NCI-H1436 treated with DMSO at 0.1 percent for 48 hours (cell line): ENCODE measurements at regions not wholly inside any gene's neighbourhood (a gene's known extent, or its start where the extent isn't known, plus 50 kb on each side); places are given as distances from the start of the nearest gene placed in this dataset.

Experiments
- DNase-seq: peaks from one replicate; lab custom pipeline; 2025; lab: John Stamatoyannopoulos, UW

DNA sequence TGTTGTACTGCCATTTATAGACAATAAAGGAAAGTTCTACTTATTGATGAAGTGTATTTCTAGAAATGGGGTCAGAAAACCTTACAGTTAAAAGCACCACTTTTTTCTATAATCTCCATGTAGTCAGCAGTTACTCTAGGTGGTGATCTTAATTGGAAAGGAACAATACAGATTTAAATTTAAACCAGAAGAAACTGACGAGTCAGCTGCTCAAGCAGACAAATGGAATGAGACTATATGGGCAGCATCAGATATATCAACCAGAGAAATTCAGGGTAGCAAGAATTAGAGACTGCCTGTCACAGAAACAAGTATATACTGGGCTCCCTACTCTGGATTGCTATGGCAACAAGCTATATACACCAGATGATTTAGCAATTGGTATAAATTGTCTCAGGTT lies 99.6 kb upstream of the SCG2 start:
- no peak for DNase-seq

- DNase-seq: no peak
Measured at GRCh38 chr2:223700221-223700620, 98.1 kb upstream of the SCG2 start.

- no peak for DNase-seq
Measured at GRCh38 chr2:223697892-223698645, 95.9 kb upstream of the SCG2 start.

DNA sequence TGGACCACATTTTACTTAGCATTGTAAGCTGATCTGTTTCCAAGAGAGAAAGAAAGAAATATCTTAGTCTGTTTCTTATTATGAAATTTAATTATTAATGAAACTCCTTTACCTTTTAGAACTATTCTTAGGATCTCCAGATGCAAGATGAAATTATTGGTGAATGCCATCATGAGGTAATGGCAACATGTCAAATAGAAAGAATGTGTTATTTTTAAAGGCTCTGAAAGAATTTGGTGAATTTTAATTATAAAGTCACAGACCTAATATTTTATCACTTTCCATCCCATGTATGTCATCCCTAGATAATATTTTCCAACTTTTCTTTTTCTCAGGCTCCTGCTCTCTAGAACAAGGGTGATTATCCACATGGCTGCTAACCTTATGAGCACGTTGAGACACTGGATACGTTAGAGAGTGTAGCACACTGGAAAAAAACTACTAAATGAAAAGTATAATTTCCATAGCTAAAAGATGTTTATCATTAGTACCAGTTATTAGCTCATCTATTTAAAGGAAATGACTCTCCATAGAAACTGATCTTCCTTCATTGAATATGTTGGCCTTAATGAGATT lies 95.2 kb upstream of the SCG2 start:
- DNase-seq: no peak

DNA sequence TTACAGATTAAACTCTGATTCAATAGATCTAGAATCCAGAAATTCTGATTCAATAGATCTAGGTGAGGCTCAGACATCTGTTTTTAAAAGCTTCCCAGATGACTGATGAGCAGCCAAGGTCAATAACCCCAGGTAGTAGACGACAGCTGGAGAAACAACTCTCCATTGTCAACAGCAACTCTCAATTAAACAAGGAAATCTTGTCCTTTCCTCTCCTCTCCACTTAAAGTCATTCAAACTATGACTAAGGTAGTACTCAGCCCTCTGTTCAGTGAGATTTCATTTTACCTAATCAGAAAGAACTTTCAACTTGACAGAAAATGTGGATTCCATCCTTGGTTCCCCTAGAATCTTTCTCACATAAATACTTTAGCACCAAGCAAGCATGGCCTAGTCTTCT lies 94.6 kb upstream of the SCG2 start:
- no peak for DNase-seq

DNA sequence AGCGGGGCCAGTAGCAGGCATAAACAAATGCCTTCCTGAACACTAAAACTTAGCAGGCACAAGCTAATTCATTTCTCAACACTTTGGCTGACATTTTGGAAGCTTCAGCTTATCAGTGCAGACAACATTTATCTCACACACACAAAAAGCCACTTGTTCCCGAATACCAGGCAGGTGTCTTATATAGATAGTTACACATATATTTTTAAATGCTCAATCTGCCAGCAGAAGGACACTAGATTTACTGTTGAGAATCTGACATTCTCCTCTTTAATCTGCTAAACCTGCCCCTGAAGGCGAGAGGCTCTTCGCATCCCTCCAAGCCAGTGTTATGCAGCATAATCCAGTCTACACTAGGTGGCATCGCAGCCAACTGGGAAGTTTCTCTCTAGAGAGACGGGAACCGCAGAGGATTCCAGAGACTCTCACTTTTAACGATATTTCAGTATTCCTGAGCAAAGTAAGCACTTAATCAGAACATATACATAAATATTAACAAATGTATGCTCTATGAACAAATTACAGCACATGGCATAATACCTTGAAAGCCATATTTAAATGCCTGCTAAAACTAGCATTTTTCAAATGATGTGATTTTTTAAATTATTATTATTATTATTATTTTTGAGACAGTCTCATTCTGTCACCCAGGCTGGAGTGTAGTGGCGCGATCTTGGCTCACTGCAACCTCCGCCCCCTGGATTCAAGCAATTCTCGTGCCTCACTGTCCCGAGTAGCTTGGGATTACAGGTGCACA lies 90.2 kb upstream of the SCG2 start:
- DNase-seq: no peak

DNA sequence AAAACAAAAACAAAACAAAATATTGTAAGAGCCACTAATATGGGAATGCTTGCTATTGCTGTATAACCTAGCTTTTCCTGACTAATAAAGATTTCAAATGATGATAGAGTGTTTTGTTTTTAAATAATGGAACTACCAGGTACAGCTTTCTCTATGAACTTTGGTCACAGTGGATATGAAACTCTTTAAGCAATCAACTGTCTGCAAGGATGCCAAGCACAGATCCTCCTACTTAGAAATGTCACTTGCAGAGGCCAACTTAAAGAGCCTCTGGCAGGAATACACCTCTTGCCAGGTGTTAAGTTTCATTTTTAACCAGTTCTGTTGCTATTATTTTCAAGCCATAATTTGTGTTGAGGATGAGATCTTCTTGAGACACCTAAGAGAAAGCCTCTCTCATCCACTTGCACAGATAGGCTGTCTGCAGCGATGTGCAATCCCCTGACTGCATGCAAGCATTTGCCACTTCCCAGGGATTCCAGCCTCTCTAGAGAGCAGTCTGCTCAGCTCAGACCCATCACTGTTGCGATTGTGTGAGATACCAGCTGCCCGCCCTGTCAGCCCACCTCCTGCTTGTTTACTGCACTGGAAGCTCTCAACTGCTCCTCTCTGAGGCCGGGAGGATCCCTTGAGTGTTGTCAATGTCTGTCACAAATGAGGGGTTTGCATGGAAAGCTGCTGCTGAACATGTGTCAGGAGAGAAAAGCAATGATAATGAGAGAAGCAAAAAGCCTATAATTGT lies 86.1 kb upstream of the SCG2 start:
- peak; percentile 39 for DNase-seq

- DNase-seq: no peak
Measured at GRCh38 chr2:223681125-223681524, 79.0 kb upstream of the SCG2 start.

- DNase-seq: no peak
Measured at GRCh38 chr2:223674998-223675609, 72.9 kb upstream of the SCG2 start.

DNA sequence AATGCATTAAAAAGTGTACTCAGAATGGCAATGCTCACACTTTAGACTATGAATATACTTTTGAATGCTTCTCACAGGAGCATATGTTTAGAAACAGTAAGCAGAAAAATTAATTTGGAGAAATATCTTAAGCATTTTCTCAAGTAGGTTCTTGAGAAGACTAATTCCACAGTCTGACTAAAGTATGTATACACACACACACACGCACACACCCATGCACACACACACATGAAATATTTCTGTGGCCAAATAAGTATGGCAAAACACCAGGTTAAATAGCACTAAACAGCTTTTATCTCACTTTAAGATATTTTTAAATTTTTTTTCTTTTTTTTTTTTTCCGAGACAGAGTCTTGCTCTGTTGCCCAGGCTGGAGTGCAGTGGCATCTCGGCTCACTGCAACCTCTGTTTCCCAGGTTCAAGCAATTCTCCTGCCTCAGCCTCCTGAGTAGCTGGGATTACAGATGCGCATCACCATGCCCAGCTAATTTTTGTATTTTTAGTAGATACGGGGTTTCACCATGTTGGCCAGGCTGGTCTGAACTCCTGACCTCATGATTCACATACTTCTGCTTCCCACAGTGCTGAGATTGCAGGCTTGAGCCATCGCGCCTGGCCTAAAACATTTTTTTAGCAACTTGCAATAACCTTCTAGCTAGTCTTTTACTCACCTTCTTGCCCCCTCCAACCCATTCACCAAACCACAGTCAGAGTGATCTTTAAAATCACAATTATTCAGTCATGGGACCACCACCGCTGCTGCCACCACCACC lies 67.5 kb upstream of the SCG2 start:
- no peak for DNase-seq

DNA sequence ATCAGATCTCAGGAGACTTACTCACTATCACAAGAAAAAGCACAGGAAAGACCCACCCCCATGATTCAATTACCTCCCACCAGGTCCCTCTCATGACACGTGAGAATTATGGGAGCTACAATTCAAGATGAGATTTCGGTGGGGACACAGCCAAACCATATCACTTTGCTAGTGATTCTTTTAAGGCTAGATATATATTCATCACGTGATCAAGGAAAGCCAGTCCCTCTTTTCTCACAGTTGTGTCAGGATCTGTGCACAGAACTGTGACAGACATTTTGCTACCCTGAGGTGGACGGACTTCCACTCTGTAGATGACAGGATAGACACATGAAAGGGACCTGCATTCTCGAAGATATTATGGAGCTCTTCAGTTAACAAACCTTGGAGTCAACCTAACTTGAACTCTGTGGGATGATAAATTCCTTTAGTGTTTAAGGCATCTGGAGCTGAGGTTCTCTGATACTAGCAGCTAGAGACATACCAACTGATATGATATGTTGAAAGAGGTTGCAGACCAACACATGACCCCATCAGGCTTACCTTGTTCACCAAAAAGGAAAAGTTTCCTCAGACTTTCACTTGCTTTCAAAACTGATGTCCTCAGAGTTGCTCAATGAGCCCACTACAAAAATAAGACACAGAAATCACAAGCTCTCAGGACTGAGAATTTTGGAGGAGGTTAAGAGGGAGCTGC lies 66.3 kb upstream of the SCG2 start:
- no peak for DNase-seq

DNA sequence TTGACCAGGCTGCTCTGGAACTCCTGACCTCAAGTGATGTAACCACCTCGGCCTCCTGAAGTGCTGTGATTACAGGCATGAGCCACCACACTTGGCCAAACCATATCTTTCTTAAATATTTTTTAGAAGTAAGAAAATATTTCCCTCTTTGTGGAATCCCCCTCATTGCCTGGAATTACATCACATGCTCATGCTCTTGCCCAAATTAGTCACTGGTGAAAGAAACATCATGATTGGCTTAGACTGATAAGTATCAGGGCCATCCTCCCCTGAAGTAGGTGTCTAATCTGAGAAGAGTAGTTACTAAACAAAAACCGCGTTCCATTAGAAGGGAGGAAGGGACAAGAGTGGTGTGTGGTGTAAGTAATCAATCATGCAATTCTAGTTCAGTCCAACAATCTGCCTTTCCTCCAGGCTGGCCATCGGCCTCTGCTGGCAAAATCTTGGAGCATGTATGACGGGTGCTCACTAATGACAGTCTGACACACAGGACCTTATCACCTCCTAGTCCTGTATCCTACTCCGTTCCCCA lies 52.3 kb upstream of the SCG2 start:
- no peak for DNase-seq

DNA sequence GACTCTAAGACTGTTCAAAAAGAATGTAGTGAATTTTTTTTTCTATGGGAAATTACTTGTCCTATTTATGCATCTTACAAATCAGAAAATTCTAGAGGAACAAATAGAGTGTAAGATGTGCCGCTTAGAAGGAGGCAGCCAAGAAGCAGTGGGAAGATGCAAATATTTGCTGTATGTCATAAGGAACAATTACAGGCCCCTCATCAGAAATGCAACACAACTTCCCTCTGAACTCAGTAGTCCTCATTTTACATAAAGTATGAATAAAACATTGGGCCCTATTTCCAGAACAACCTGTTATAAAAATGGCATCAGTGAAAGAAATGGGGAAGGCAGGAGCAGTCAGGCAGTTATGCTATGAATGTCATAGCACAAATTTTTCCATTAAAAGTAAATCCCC lies 50.7 kb upstream of the SCG2 start:
- no peak for DNase-seq

DNA sequence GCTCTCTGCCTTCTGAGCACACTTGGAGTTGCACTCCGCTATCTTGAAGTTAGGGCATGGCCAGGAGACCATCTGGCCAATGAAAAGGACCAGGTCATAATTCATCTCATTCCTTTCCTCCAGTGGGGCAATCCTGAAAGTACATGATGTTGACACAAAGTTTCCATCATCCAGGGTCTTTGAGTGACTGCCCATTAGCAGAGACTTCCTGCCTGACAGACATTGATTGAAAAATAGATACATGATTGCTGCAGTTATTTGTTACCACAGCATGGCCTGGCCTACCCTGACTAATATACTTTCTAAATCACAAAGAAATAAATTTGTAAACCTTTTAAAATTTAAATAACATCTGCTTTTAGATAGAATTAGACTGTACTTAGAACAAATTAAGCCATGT lies 50.0 kb upstream of the SCG2 start:
- no peak for DNase-seq
